Cardiac muscle cell (in vitro differentiated cells and primary cell): ENCODE measurements at regions not wholly inside any gene's neighbourhood (a gene's known extent, or its start where the extent isn't known, plus 50 kb on each side); places are given as distances from the start of the nearest gene placed in this dataset.

ENCODE experiments used
- DNase-seq, 2 donors: peaks; one replicate each; pipeline versions ENCODE4 v3.0.0 to v3.0.0-alpha.2; 2010 to 2017; ENCODE audit warnings: low read depth in 1 of 2, low spot score in 1 of 2
- H3K27ac ChIP-seq: fragments of 200-600 bp; sonication (generic); 2 replicates; pipeline ENCODE4 v1.5.1; 2016
- H3K27me3 ChIP-seq: fragments of 200-600 bp; sonication (generic); 2 replicates; pipeline ENCODE4 v1.6.0; 2016; ENCODE audit warnings: control low read depth
- H3K36me3 ChIP-seq: fragments of 200-600 bp; sonication (generic); 2 replicates; pipeline ENCODE4 v1.5.1; 2016; ENCODE audit warnings: control low read depth
- H3K4me1 ChIP-seq: fragments of 200-600 bp; sonication (generic); 2 replicates; pipeline ENCODE4 v1.8.1; 2017; ENCODE audit warnings: low read depth, mild to moderate bottlenecking, mixed run types
- H3K4me3 ChIP-seq: fragments of 200-600 bp; sonication (generic); 2 replicates; pipeline ENCODE4 v1.5.1; 2016; ENCODE audit warnings: mild to moderate bottlenecking
- H3K9me3 ChIP-seq: fragments of 200-600 bp; sonication (generic); 2 replicates; pipeline ENCODE4 v1.5.1; 2017; ENCODE audit warnings: low read depth, mild to moderate bottlenecking, control low read depth
- CTCF ChIP-seq: IDR thresholded peaks from 2 replicates; pipeline ENCODE4 v1.5.1; 2012; ENCODE audit warnings: low read depth, mild to moderate bottlenecking, low read length

GRCh38 chr7:126215785-126216184 is 1037.0 kb downstream of the GRM8 start:
- no peak for DNase-seq
- Histone ChIP-seq H3K36me3 (no peaks in the 10 kb centered on the region), H3K27ac (no peak overlapping the region), H3K9me3 (no peaks in the 10 kb centered on the region), H3K4me1 (no peaks in the 10 kb centered on the region), H3K4me3 (no peak overlapping the region), H3K27me3 (no peaks in the 10 kb centered on the region)
- no peak for TF ChIP-seq CTCF

GRCh38 chr7:126213876-126214275 is 1038.9 kb downstream of the GRM8 start:
- DNase-seq = no peak
- H3K9me3 ChIP-seq = no peaks in the 10 kb centered on the region

GRCh38 chr7:126211875-126212274 is 1040.9 kb downstream of the GRM8 start:
- Histone ChIP-seq H3K36me3 (no peaks in the 10 kb centered on the region), H3K27me3 (no peaks in the 10 kb centered on the region), H3K4me1 (no peaks in the 10 kb centered on the region), H3K4me3 (no peak overlapping the region), H3K27ac (no peak overlapping the region), H3K9me3 (no peaks in the 10 kb centered on the region)
- TF ChIP-seq CTCF = no peak
- DNase-seq = no peak

More at GRCh38 chr7:126213876-126214275, 1038.9 kb downstream of the GRM8 start:
- Histone ChIP-seq H3K4me3 (no peak overlapping the region), H3K4me1 (no peaks in the 10 kb centered on the region), H3K27me3 (no peaks in the 10 kb centered on the region), H3K27ac (no peak overlapping the region), H3K36me3 (no peaks in the 10 kb centered on the region)
- TF ChIP-seq CTCF = no peak

GRCh38 chr7:126210707-126211106 is 1042.0 kb downstream of the GRM8 start:
- no peak overlapping the region for H3K27ac ChIP-seq
- H3K4me3 ChIP-seq = no peak overlapping the region
- no peaks in the 10 kb centered on the region for H3K27me3 ChIP-seq
- no peaks in the 10 kb centered on the region for H3K4me1 ChIP-seq
- TF ChIP-seq CTCF = no peak
- H3K9me3 ChIP-seq = no peaks in the 10 kb centered on the region
- no peaks in the 10 kb centered on the region for H3K36me3 ChIP-seq
- DNase-seq = no peak

GRCh38 chr7:126203185-126203584 is 1049.6 kb downstream of the GRM8 start:
- no peaks in the 10 kb centered on the region for H3K9me3 ChIP-seq
- no peaks in the 10 kb centered on the region for H3K4me1 ChIP-seq
- no peaks in the 10 kb centered on the region for H3K36me3 ChIP-seq
- no peak overlapping the region for H3K4me3 ChIP-seq
- no peak for DNase-seq
- H3K27ac ChIP-seq = no peak overlapping the region
- no peaks in the 10 kb centered on the region for H3K27me3 ChIP-seq
- TF ChIP-seq CTCF = no peak

GRCh38 chr7:126202177-126202576 is 1050.6 kb downstream of the GRM8 start:
- H3K27me3 ChIP-seq = no peaks in the 10 kb centered on the region
- H3K36me3 ChIP-seq = no peaks in the 10 kb centered on the region
- no peaks in the 10 kb centered on the region for H3K9me3 ChIP-seq
- H3K4me1 ChIP-seq = no peaks in the 10 kb centered on the region
- TF ChIP-seq CTCF = no peak
- DNase-seq = no peak
- H3K27ac ChIP-seq = no peak overlapping the region
- H3K4me3 ChIP-seq = no peak overlapping the region
